PFSK-1 (cell line): ENCODE measurements at regions not wholly inside any gene's neighbourhood (a gene's known extent, or its start where the extent isn't known, plus 50 kb on each side); places are given as distances from the start of the nearest gene placed in this dataset.

ENCODE experiments used
- FOXP2 ChIP-seq: optimal IDR thresholded peaks from 2 replicates; pipeline ENCODE3; 2011; ENCODE audit warnings: borderline replicate concordance, control low read depth, inconsistent platforms; ENCODE audit not compliant: insufficient read depth; ENCODE audit errors: extremely low read length, extremely low read depth
- SIN3A ChIP-seq: IDR thresholded peaks from 2 replicates; pipeline ENCODE4 v1.6.1; 2012; ENCODE audit warnings: mild to moderate bottlenecking, low read length, moderate library complexity, borderline replicate concordance; ENCODE audit not compliant: insufficient read depth
- TAF1 ChIP-seq: IDR thresholded peaks from 2 replicates; pipeline ENCODE4 v1.6.1; 2012; ENCODE audit warnings: low read length, control low read depth, borderline replicate concordance; ENCODE audit not compliant: insufficient read depth
- TF ChIP-seq, protein P1 (sequence below), 2 experiments: IDR thresholded peaks; 2 replicates each; pipeline versions ENCODE4 v1.6.1 to v1.8.0; 2011 to 2012; ENCODE audit warnings: low read depth in 2 of 2, low read length in 2 of 2, control low read depth in 1 of 2, inconsistent platforms in 1 of 2, mild to moderate bottlenecking in 1 of 2, moderate library complexity in 1 of 2; ENCODE audit not compliant: insufficient read depth in 1 of 2

DNA sequence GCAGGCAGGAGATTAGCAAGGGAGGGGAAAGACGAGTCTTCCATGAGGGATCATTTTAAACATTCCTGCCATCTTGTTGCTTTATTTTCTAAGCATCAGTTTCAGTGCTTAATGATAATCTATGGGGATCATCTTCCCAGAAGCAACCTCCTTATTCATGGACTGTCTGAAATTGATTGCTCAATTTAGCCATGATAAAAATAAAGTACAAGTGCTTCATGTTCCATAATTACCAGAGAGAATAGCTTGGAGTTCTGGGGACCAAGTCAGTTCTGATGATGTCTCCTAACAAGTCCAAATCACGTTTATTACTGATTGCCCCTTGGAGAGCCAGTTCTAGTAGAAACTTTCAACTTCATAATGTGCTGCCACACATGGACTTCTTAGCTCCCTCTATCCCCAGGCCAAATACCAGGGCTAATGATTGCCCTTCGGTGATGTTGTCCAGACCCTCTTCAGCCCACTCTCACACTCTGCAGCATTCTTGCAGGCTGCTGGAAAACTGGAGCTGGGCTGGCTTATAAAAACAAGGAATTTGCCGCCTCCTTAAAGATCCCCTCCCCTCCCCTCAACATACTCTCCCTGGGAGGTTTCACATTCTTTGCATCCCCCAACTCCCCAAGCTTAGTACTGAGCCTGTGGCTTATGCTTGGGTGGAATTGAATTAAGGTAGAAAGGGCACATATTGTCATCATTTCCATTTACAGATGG lies 222.1 kb upstream of the ADAMTS9 start:
- TF ChIP-seq FOXP2: no peak
- TF ChIP-seq TAF1: no peak
- TF ChIP-seq, protein P1, sequence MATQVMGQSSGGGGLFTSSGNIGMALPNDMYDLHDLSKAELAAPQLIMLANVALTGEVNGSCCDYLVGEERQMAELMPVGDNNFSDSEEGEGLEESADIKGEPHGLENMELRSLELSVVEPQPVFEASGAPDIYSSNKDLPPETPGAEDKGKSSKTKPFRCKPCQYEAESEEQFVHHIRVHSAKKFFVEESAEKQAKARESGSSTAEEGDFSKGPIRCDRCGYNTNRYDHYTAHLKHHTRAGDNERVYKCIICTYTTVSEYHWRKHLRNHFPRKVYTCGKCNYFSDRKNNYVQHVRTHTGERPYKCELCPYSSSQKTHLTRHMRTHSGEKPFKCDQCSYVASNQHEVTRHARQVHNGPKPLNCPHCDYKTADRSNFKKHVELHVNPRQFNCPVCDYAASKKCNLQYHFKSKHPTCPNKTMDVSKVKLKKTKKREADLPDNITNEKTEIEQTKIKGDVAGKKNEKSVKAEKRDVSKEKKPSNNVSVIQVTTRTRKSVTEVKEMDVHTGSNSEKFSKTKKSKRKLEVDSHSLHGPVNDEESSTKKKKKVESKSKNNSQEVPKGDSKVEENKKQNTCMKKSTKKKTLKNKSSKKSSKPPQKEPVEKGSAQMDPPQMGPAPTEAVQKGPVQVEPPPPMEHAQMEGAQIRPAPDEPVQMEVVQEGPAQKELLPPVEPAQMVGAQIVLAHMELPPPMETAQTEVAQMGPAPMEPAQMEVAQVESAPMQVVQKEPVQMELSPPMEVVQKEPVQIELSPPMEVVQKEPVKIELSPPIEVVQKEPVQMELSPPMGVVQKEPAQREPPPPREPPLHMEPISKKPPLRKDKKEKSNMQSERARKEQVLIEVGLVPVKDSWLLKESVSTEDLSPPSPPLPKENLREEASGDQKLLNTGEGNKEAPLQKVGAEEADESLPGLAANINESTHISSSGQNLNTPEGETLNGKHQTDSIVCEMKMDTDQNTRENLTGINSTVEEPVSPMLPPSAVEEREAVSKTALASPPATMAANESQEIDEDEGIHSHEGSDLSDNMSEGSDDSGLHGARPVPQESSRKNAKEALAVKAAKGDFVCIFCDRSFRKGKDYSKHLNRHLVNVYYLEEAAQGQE (IDR thresholded peaks at IDR 0.05; ENCODE audit: insufficient read depth in 1 of 2, low read depth in 2 of 2, low read length in 2 of 2): no peak
- TF ChIP-seq SIN3A: no peak
